ENCODE measurements at regions not wholly inside any gene's neighbourhood (a gene's known extent, or its start where the extent isn't known, plus 50 kb on each side); places are given as distances from the start of the nearest gene placed in this dataset.

DNA sequence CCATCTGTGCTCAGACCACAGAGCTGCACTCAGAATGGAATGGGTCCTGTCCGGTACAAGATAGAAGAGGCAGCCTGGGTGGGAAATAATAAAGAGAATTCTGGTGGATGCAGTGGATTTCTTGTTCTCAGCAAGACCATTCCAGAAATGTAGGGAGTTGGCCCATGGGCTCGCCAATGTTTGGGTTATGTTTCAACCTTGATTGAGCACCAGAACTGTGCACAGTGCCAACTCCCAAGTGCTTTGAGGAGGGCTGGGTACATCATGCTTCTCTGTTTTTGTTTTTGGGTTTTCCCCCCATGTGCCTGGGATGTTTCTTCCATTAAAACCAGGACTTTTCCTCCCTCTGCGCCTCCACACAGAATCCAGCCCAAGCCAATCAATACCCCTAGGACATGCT lies 304.1 kb downstream of the TNS1 start:
- Histone ChIP-seq H3K36me3 (replicated peaks in 1 of 2; ENCODE audit: control extremely low read depth in 1 of 2, control insufficient read depth in 1 of 2, extremely low read depth in 1 of 2, insufficient read depth in 2 of 2, low read length in 1 of 2) (no peaks in the 10 kb centered on the region), H2AFZ (ENCODE audit: insufficient read depth, low read depth, low read length, poor library complexity, severe bottlenecking) (no peak overlapping the region), H3K9me3 (ENCODE audit: control extremely low read depth in 1 of 3, control insufficient read depth in 2 of 3, insufficient read depth in 1 of 3, low read length in 2 of 3) (no peaks in the 10 kb centered on the region), H3K4me1 (ENCODE audit: control insufficient read depth in 2 of 2, insufficient read depth in 2 of 2, low read length in 2 of 2) (no peaks in the 10 kb centered on the region), H3K9ac (ENCODE audit: low read length) (no peak overlapping the region), H3K4me2 (replicated peaks; ENCODE audit: low read depth, low read length, poor library complexity, severe bottlenecking) (no peak overlapping the region), H4K20me1 (ENCODE audit: control insufficient read depth, insufficient read depth, low read length, poor library complexity, severe bottlenecking) (no peaks in the 10 kb centered on the region), H3K27me3 (replicated peaks in 1 of 4; ENCODE audit: control extremely low read depth in 1 of 4, control insufficient read depth in 3 of 4, insufficient read depth in 4 of 4, low read length in 3 of 4) (peaks cover 0 to 6% (median 0%) of the 10 kb centered on the region in 4 experiments), H3K4me3 (ENCODE audit: control extremely low read depth in 1 of 5, extremely low read depth in 1 of 5, insufficient read depth in 1 of 5, low read depth in 2 of 5, low read length in 4 of 5) (no peak overlapping the region), H3K79me2 (ENCODE audit: control insufficient read depth, insufficient read depth, low read length) (no peaks in the 10 kb centered on the region), H3K27ac (ENCODE audit: low read length in 2 of 2) (no peak overlapping the region)
- TF ChIP-seq EZH2 (IDR thresholded peaks at IDR 0.05; ENCODE audit: borderline replicate concordance, insufficient read depth, low read depth, low read length, poor library complexity, severe bottlenecking) = no peak
- TF ChIP-seq, protein P1, sequence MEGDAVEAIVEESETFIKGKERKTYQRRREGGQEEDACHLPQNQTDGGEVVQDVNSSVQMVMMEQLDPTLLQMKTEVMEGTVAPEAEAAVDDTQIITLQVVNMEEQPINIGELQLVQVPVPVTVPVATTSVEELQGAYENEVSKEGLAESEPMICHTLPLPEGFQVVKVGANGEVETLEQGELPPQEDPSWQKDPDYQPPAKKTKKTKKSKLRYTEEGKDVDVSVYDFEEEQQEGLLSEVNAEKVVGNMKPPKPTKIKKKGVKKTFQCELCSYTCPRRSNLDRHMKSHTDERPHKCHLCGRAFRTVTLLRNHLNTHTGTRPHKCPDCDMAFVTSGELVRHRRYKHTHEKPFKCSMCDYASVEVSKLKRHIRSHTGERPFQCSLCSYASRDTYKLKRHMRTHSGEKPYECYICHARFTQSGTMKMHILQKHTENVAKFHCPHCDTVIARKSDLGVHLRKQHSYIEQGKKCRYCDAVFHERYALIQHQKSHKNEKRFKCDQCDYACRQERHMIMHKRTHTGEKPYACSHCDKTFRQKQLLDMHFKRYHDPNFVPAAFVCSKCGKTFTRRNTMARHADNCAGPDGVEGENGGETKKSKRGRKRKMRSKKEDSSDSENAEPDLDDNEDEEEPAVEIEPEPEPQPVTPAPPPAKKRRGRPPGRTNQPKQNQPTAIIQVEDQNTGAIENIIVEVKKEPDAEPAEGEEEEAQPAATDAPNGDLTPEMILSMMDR (IDR thresholded peaks at IDR 0.05) = no peak
- CTCF ChIA-PET = interaction anchor here (2.2 kb wide), 1 partner anchor 14 kb away, joined by 9 read pairs; no protein-coding TSS in a partner anchor
- peaks cover 8% of the 10 kb centered on the region for H3K27me3 Mint-ChIP-seq
- H3K4me3 Mint-ChIP-seq = no peak overlapping the region
- intact Hi-C loops (cut with micrococcal nuclease) = no loop called here
- H3K27ac Mint-ChIP-seq = no peak overlapping the region
- ATAC-seq (ENCODE audit: low read depth) (no peak), DNase-seq (no peak)
- H3K9me3 Mint-ChIP-seq (ENCODE audit: insufficient read depth) = no peaks in the 10 kb centered on the region
- H3K4me1 Mint-ChIP-seq = no peaks in the 10 kb centered on the region
- WGBS (ENCODE audit: insufficient coverage) = 95% methylated on average over 2 of the region's 3 CpGs
- POLR2A ChIA-PET = no interaction called here

GRCh38 chr2:217695033-217695520 lies 307.7 kb downstream of the TNS1 start:
- H3K4me1 ChIP-seq (ENCODE audit: control insufficient read depth in 2 of 2, insufficient read depth in 2 of 2, low read length in 2 of 2) = no peaks in the 10 kb centered on the region
- peaks cover 0 to 2% (median 0%) of the 10 kb centered on the region in 4 experiments for H3K27me3 ChIP-seq (replicated peaks in 1 of 4; ENCODE audit: control extremely low read depth in 1 of 4, control insufficient read depth in 3 of 4, insufficient read depth in 4 of 4, low read length in 3 of 4)
- no peak for ATAC-seq (ENCODE audit: low read depth)
- H3K9me3 Mint-ChIP-seq (ENCODE audit: insufficient read depth) = no peaks in the 10 kb centered on the region
- H3K79me2 ChIP-seq (ENCODE audit: control insufficient read depth, insufficient read depth, low read length) = no peaks in the 10 kb centered on the region
- CTCF ChIA-PET = interaction anchor here (3.2 kb wide), 1 partner anchor 17 kb away, joined by 7 read pairs; no protein-coding TSS in a partner anchor
- no peaks in the 10 kb centered on the region for H3K36me3 ChIP-seq (replicated peaks in 1 of 2; ENCODE audit: control extremely low read depth in 1 of 2, control insufficient read depth in 1 of 2, extremely low read depth in 1 of 2, insufficient read depth in 2 of 2, low read length in 1 of 2)
- no peak overlapping the region for H3K4me3 ChIP-seq (ENCODE audit: control extremely low read depth in 1 of 5, extremely low read depth in 1 of 5, insufficient read depth in 1 of 5, low read depth in 2 of 5, low read length in 4 of 5)
- H3K9ac ChIP-seq (ENCODE audit: low read length) = no peak overlapping the region
- WGBS (ENCODE audit: insufficient coverage) = 100% methylated on average over 3 of the region's 3 CpGs
- no peaks in the 10 kb centered on the region for H3K9me3 ChIP-seq (ENCODE audit: control extremely low read depth in 1 of 3, control insufficient read depth in 2 of 3, insufficient read depth in 1 of 3, low read length in 2 of 3)
- POLR2A ChIA-PET = no interaction called here
- peaks cover 5% of the 10 kb centered on the region for H3K27me3 Mint-ChIP-seq
- H2AFZ ChIP-seq (ENCODE audit: insufficient read depth, low read depth, low read length, poor library complexity, severe bottlenecking) = no peak overlapping the region
- no peak overlapping the region for H3K4me2 ChIP-seq (replicated peaks; ENCODE audit: low read depth, low read length, poor library complexity, severe bottlenecking)
- DNase-seq = no peak
- H3K4me3 Mint-ChIP-seq = no peak overlapping the region
- TF ChIP-seq EZH2 (IDR thresholded peaks at IDR 0.05; ENCODE audit: borderline replicate concordance, insufficient read depth, low read depth, low read length, poor library complexity, severe bottlenecking) = no peak
- TF ChIP-seq, protein P1 (IDR thresholded peaks at IDR 0.05) = no peak
- H3K27ac Mint-ChIP-seq = no peak overlapping the region
- no peak overlapping the region for H3K27ac ChIP-seq (ENCODE audit: low read length in 2 of 2)
- intact Hi-C loops (cut with micrococcal nuclease) = no loop called here
- H3K4me1 Mint-ChIP-seq = no peaks in the 10 kb centered on the region
- no peaks in the 10 kb centered on the region for H4K20me1 ChIP-seq (ENCODE audit: control insufficient read depth, insufficient read depth, low read length, poor library complexity, severe bottlenecking)
